ENCODE measurements at regions not wholly inside any gene's neighbourhood (a gene's known extent, or its start where the extent isn't known, plus 50 kb on each side); places are given as distances from the start of the nearest gene placed in this dataset.

DNA sequence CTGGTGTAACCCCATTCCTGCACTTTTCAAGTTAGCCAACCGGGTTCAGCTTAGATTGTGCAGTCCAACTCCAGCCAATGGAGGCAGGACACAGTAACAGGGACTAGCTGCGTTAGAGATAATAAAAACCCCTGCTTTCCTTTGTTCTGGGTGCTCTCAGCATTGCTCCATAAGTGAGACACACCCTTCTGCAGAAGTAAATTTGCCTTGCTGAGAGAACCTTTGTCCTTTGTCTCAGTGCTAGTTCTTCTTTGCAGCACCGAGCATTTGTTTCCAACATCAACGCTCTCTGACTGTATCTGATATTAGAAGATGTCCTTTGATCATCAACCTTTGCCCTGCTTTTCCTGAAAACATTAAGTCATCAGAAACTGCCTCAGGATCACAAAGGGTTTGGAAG is 169.5 kb upstream of the OR13F1 start:
- TF ChIP-seq POLR2A (IDR thresholded peaks at IDR 0.05), result no peak
- no peak for TF ChIP-seq POLR2AphosphoS5 (IDR thresholded peaks at IDR 0.05)
- TF ChIP-seq CTCF (IDR thresholded peaks at IDR 0.05), result no peak
- TF ChIP-seq EP300 (IDR thresholded peaks at IDR 0.05), result no peak
